H1 (cell line): ENCODE measurements at regions not wholly inside any gene's neighbourhood (a gene's known extent, or its start where the extent isn't known, plus 50 kb on each side); places are given as distances from the start of the nearest gene placed in this dataset.

Experiments
- CHD1 ChIP-seq: IDR thresholded peaks from 2 replicates; pipeline ENCODE4 v1.6.1; 2012; ENCODE audit warnings: low read depth, low read length, improper control_type of control experiment
- JUND ChIP-seq: IDR thresholded peaks from 2 replicates; pipeline ENCODE4 v1.6.1; 2011; ENCODE audit warnings: mild to moderate bottlenecking, improper control_type of control experiment, low read length
- NRF1 ChIP-seq: IDR thresholded peaks from 2 replicates; pipeline ENCODE4 v1.6.1; 2011; ENCODE audit warnings: mild to moderate bottlenecking, low read depth, low read length, improper control_type of control experiment
- POLR2AphosphoS5 ChIP-seq: IDR thresholded peaks from 2 replicates; pipeline ENCODE4 v1.6.1; 2011; ENCODE audit warnings: low read depth, low read length
- TCF12 ChIP-seq: IDR thresholded peaks from 2 replicates; pipeline ENCODE4 v1.6.1; 2011; ENCODE audit warnings: low read depth, mild to moderate bottlenecking, low read length
- TF ChIP-seq, protein P1 (sequence below), 3 experiments: IDR thresholded peaks; 1 replicate in 2 of 3; 2 replicates in 1 of 3; pipeline versions ENCODE4 v1.5.1 to v1.6.1; 2011; ENCODE audit warnings: low read length in 3 of 3, mild to moderate bottlenecking in 3 of 3, inconsistent platforms in 2 of 3, low read depth in 1 of 3, moderate library complexity in 1 of 3; ENCODE audit not compliant: insufficient read depth in 1 of 3; ENCODE audit errors: control extremely low read depth in 1 of 3

- TF ChIP-seq, protein P1, sequence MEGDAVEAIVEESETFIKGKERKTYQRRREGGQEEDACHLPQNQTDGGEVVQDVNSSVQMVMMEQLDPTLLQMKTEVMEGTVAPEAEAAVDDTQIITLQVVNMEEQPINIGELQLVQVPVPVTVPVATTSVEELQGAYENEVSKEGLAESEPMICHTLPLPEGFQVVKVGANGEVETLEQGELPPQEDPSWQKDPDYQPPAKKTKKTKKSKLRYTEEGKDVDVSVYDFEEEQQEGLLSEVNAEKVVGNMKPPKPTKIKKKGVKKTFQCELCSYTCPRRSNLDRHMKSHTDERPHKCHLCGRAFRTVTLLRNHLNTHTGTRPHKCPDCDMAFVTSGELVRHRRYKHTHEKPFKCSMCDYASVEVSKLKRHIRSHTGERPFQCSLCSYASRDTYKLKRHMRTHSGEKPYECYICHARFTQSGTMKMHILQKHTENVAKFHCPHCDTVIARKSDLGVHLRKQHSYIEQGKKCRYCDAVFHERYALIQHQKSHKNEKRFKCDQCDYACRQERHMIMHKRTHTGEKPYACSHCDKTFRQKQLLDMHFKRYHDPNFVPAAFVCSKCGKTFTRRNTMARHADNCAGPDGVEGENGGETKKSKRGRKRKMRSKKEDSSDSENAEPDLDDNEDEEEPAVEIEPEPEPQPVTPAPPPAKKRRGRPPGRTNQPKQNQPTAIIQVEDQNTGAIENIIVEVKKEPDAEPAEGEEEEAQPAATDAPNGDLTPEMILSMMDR (IDR thresholded peaks at IDR 0.05; ENCODE audit: control extremely low read depth in 1 of 3, insufficient read depth in 1 of 3, low read depth in 1 of 3, low read length in 3 of 3): no peak
- TF ChIP-seq CHD1 (no peak), POLR2AphosphoS5 (no peak), JUND (no peak), NRF1 (no peak), TCF12 (no peak)
Observed at GRCh38 chr14:41055589-41055988, 551.1 kb upstream of the LRFN5 start (continued).
